RWPE2 (cell line): ENCODE measurements at regions not wholly inside any gene's neighbourhood (a gene's known extent, or its start where the extent isn't known, plus 50 kb on each side); places are given as distances from the start of the nearest gene placed in this dataset.
A peak's percentile ranks its signal among the peaks of the same experiment; 100 is the strongest.

Source experiments
- ATAC-seq: fragments of 200-7000 bp; cut with Tn5 transposase; 3 replicates; pipeline ENCODE4 v1.9.1; 2021; ENCODE audit warnings: low read depth
- DNase-seq: peaks from one replicate; pipeline ENCODE4 v3.0.0-alpha.2; 2020; ENCODE audit warnings: low spot score
- H3K27ac ChIP-seq: fragments of 450-650 bp; 2 replicates; pipeline ENCODE4 v1.5.1; 2017; ENCODE audit warnings: mild to moderate bottlenecking; ENCODE audit not compliant: poor library complexity, severe bottlenecking
- H3K27me3 ChIP-seq: fragments of 250-450 bp; sonication (Bioruptor Pico); 2 replicates; pipeline ENCODE4 v1.5.1; 2021; ENCODE audit warnings: mild to moderate bottlenecking, moderate library complexity; ENCODE audit not compliant: insufficient read depth, poor library complexity, severe bottlenecking
- H3K36me3 ChIP-seq: fragments of 250-450 bp; sonication (Bioruptor Pico); 2 replicates; pipeline ENCODE4 v1.5.1; 2020; ENCODE audit warnings: low read depth, mild to moderate bottlenecking, moderate library complexity
- H3K4me1 ChIP-seq: fragments of 250-450 bp; sonication (Bioruptor Pico); 2 replicates; pipeline ENCODE4 v1.5.1; 2021; ENCODE audit warnings: mild to moderate bottlenecking, moderate library complexity; ENCODE audit not compliant: insufficient read depth, poor library complexity, severe bottlenecking
- H3K4me3 ChIP-seq: fragments of 250-450 bp; sonication (Bioruptor Pico); 2 replicates; pipeline ENCODE4 v1.5.1; 2021; ENCODE audit warnings: mild to moderate bottlenecking, moderate library complexity; ENCODE audit not compliant: severe bottlenecking
- H3K9me3 ChIP-seq: fragments of 250-450 bp; sonication (Bioruptor Pico); 2 replicates; pipeline ENCODE4 v1.5.1; 2021; ENCODE audit warnings: mild to moderate bottlenecking, moderate library complexity; ENCODE audit not compliant: severe bottlenecking
- CTCF ChIP-seq: fragments of 450-650 bp; IDR thresholded peaks from one replicate; pipeline ENCODE4 v1.5.1; 2017; ENCODE audit warnings: mild to moderate bottlenecking, moderate library complexity; ENCODE audit not compliant: poor library complexity, severe bottlenecking

GRCh38 chr14:106302661-106303060 is 776.3 kb downstream of the TMEM121 start:
- no peak for TF ChIP-seq CTCF
- Histone ChIP-seq H3K36me3 (no peaks in the 10 kb centered on the region), H3K4me1 (no peaks in the 10 kb centered on the region), H3K27me3 (peaks cover 10% of the 10 kb centered on the region), H3K9me3 (no peaks in the 10 kb centered on the region), H3K27ac (no peak overlapping the region), H3K4me3 (no peak overlapping the region)
- no peak for DNase-seq
- no peak for ATAC-seq

- H3K4me3 ChIP-seq, result no peak overlapping the region
- ATAC-seq, result no peak
- DNase-seq, result no peak
- peaks cover 10% of the 10 kb centered on the region for H3K27me3 ChIP-seq
- no peaks in the 10 kb centered on the region for H3K36me3 ChIP-seq
- TF ChIP-seq CTCF, result no peak
- H3K4me1 ChIP-seq, result no peaks in the 10 kb centered on the region
- H3K27ac ChIP-seq, result no peak overlapping the region
- peaks cover 4% of the 10 kb centered on the region for H3K9me3 ChIP-seq
Observed at GRCh38 chr14:106304271-106304670, 777.9 kb downstream of the TMEM121 start.

GRCh38 chr14:106308839-106309389 is 782.5 kb downstream of the TMEM121 start:
- DNase-seq (no peak), ATAC-seq (no peak)
- Histone ChIP-seq H3K9me3 (peaks cover 9% of the 10 kb centered on the region), H3K4me1 (no peaks in the 10 kb centered on the region), H3K27ac (no peak overlapping the region), H3K27me3 (peaks cover under 1% of the 10 kb centered on the region), H3K4me3 (no peak overlapping the region), H3K36me3 (no peaks in the 10 kb centered on the region)
- TF ChIP-seq CTCF, result peak; percentile 60

GRCh38 chr14:106309423-106309822 is 783.0 kb downstream of the TMEM121 start:
- ATAC-seq, result no peak

More at GRCh38 chr14:106309423-106309822, 783.0 kb downstream of the TMEM121 start:
- H3K4me3 ChIP-seq, result no peak overlapping the region
- peaks cover 9% of the 10 kb centered on the region for H3K9me3 ChIP-seq
- no peak for TF ChIP-seq CTCF
- no peaks in the 10 kb centered on the region for H3K27me3 ChIP-seq
- H3K27ac ChIP-seq, result no peak overlapping the region
- no peak for DNase-seq
- H3K4me1 ChIP-seq, result no peaks in the 10 kb centered on the region
- no peaks in the 10 kb centered on the region for H3K36me3 ChIP-seq
